GM21447 (cell line): ENCODE measurements at regions not wholly inside any gene's neighbourhood (a gene's known extent, or its start where the extent isn't known, plus 50 kb on each side); places are given as distances from the start of the nearest gene placed in this dataset.
"Not testable (repeated sequence)": the region's sequence is repeated elsewhere in the genome, so short reads cannot be mapped to it uniquely, and the experiment has no call there.

Experiments used
- ATAC-seq: cut with Tn5 transposase; IDR thresholded peaks from one replicate; pipeline ENCODE4 v1.9.1; 2021; ENCODE audit not compliant: unreplicated experiment

GRCh38 chr20:24418731-24419130 is 50.7 kb upstream of the SYNDIG1 start:
- ATAC-seq = no peak

GRCh38 chr20:24417485-24417884 is 51.9 kb upstream of the SYNDIG1 start:
- no peak for ATAC-seq

DNA sequence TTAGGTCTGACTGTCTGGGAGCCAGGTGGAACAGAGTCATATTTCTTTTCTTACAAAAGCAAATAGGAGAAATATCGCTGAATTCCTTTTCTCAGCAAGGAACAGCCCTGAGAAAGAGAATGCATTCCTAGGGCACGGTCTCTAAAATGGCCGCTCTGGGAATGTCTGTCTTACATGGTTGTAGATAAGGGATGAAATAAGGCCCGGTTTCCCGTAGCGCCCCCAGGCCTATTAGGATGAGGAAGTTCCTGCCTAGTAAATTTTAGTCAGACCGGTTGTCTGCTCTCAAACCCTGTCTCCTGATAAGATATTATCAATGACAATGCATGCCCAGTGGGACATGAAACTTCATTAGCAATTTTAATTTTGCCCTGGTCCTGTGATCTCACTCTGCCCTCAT is 54.0 kb upstream of the SYNDIG1 start:
- ATAC-seq = not testable (repeated sequence)

GRCh38 chr20:24411834-24412216 is 57.6 kb upstream of the SYNDIG1 start:
- ATAC-seq = no peak

DNA sequence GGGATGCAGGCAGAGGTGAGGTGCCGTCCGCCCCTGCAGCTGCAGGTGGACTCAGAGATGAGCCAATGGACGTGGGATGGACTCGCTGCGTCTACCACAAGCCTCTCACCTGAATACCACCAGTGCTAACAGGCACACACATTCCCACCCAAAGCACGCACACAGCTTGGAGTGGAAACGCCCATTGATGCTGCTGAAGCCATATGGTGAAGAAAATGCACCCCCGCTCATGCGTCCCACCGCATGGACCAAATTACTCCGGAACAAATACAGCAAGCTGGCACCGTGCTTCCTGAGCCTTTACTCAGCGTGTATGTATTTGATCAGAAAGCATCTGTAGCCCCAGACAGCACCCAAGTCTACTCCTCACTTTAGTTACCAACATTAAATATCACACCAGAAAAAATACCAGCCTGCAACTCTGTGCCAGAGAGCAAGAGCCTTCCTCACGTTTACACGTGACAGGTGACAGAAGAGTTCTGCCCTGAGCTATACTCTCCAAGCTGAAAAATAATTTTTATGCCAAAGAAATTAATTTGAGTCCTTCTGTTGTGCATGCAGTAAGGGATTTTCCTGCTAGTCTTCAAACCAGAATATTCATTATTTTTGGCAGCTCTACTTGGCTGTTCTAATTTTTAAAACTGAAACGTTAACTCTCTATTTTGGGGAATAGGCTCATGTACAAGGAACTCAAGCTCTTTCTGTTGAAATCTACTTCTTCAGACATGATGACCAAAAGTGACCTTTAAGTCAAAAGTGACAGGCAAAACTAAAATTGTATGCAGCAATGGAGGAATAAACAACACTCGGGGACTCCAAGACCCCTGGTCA is 58.2 kb upstream of the SYNDIG1 start:
- no peak for ATAC-seq

DNA sequence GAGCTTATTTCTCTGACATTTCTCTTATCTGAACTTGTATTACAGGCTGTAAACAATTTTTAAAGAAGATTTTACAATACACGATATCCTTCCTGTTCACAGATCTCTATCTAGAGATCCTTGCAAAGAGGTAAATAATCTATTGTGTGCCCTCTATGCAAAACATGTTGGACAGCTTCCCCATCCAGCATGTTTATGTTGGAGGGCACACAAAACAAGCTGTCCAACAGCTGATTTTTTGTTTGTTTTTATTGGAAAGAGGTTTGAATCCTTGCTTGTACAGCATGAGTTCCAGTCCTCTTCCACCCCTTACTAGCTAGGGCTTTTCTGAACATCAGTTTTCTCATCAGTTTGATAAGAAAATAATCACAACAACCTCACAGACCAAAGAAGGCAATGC is 62.3 kb upstream of the SYNDIG1 start:
- ATAC-seq = no peak

GRCh38 chr20:24406750-24407149 is 62.7 kb upstream of the SYNDIG1 start:
- no peak for ATAC-seq

GRCh38 chr20:24406251-24406650 is 63.2 kb upstream of the SYNDIG1 start:
- ATAC-seq = no peak

- ATAC-seq = no peak
Observed at GRCh38 chr20:24405810-24406209, 63.6 kb upstream of the SYNDIG1 start.

DNA sequence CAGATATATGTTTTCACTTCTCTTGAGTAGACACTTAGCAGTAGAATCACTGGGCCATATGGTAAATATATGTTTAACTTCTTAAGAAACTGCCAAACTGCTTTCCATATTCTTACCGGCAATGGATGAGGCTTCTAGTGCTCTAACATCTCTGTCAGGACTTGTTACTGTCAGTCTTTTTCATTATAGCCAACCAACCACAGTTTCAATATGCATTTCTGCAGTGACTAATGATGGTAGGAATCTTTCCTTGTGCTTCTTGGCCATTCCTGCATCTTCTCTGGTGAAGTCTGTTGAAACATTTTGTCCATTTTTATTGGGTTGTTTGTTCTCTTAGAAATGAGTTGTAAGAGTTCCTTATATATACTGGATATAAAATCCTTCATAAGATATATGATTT is 66.0 kb upstream of the SYNDIG1 start:
- ATAC-seq = no peak

DNA sequence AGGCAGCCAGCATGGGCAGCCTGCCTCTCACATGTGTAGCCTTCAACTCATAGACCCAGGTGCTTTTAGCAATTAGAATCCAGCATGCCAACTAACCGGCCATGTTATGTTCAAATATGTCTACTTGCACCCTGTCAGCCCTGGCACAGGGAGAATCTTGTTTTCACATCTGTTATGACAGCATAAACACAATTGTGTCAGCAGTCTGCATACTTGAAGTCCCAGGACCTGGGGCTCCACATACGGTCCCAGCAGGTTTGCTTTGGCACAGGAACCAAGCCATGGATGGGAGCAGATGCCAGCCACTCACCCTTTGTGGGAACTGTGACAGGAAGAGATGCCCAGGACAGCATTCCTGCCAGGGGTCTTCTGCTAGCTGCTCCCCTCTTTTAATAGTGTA is 67.2 kb upstream of the SYNDIG1 start:
- no peak for ATAC-seq

- ATAC-seq = no peak
Observed at GRCh38 chr20:24395151-24395550, 74.3 kb upstream of the SYNDIG1 start.

DNA sequence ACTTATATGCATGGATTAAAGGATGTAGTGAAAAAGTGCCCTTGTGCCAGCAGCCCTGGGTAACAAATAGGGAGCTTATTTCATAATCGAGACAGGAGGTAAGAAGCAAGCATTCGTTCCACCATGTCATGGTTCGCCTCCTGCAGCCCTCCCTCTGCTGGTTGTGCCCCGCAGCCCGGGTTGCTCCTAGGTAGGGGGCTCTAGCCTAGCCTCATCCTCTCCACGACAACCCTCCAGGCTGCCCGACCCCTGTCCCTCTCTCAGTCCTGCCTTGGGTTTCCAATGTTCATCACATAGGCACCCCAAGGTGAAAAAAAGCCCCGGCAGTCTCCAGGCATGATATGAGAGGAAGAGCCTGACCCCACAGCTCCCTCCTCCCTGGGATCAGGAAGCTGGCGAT is 75.5 kb upstream of the SYNDIG1 start:
- no peak for ATAC-seq

DNA sequence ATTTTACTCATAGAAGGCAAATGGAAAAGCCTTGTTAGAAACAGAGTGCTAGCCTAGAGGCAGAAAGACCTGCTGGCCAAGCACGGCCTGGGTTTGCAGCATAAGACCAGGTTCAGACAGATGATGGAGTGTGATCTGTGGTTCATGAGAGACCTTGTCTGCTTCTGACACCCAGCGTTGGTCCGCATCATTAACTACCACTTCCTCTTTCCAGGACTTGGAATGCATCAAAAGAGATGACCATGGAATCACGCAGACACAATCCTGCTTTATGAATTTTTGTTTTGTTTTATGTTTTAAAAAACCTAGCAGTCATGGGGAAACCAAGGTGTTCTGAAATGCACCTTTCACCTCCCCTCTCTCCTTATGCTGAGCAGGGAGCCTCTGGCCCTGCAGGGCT is 76.8 kb upstream of the SYNDIG1 start:
- no peak for ATAC-seq

DNA sequence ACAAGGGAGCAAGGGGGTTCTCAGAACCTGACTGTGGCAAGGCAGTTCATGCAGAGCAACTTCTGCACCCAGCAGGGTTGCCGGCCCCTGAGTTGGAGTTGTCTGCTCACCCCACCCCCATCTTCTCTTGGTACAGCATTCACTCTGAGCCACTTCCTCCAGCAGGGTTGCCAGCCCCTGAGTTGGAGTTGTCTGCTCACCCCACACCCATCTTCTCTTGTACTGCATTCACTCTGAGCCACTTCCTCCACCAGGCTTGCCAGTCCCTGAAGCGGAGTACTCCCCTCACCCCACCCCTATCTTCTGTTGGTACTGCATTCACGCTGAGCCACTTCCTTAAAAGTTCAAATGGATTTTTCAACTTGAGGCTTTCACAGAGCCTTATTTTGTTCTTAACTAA is 79.7 kb upstream of the SYNDIG1 start:
- no peak for ATAC-seq

DNA sequence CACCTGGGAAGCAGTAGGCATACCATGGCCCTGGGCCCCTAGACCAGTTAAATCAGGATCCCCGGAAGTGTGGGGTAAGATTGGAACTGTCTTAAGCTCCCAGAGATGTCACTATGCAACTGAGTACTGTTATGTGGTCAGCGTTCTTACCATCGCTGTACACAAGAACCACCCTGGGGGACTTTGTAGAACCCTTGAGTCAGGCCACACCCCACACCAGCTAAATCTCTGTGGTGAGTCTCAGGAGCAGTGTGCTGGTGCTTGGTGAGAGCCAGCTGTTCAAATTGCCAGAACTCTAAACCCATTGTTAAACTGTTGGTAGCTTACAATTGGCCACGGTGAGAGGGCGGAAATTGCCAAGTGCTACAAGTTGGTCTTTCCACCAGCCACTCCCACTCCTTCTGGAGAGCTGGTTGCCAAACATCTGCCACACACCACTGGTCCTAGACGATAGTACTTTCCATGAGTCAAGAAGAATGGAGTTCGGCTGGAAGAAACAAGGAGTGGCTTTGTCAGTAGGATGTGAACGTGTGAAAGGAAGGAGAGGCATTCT is 80.5 kb upstream of the SYNDIG1 start:
- ATAC-seq = no peak

DNA sequence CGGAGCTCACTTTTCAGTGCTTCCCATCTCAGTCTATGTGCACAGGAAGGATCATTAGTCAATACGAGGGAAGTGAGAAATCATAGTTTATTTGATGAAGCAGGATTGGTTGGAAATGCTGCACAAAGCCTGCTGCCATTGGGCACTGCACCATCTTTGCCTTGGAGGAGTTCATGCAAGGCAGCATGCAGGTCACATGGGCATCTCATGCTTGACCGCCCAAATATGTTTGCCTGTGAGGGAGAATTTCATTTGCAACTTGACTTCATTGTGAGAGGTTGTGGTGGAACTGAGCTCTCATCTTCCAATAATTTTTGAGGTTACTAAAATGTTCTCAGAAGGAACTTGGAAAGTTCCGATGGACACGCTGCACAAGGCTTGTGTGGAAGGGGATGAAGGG is 83.9 kb upstream of the SYNDIG1 start:
- ATAC-seq = no peak

GRCh38 chr20:24384865-24385264 is 84.6 kb upstream of the SYNDIG1 start:
- no peak for ATAC-seq

GRCh38 chr20:24382743-24383142 is 86.7 kb upstream of the SYNDIG1 start:
- no peak for ATAC-seq

- no peak for ATAC-seq
Observed at GRCh38 chr20:24382331-24382730, 87.1 kb upstream of the SYNDIG1 start.

GRCh38 chr20:24381886-24382285 is 87.5 kb upstream of the SYNDIG1 start:
- ATAC-seq = no peak

DNA sequence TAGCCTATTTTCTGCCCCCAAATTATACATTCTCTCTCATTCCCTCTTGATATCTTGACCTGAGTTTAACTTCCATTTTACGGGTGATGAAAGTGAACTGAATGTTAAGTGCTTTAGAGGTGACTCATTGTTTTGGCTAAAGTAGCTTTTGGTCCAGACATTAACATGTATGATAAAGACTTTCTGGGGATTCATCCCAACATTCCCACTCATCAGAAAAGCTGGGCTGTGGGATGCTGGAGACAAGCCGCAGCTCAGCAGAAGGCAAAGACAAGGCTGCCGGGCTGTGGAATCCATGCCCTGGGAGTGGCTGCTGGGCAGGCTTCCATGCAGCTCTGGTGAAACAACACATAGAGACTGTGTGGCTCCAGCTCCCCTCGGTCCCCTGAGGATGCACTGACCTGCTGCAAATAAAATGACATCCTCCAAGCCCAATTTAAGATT is 89.9 kb upstream of the SYNDIG1 start:
- ATAC-seq = no peak
